Neural crest cell (in vitro differentiated cells): ENCODE measurements at regions not wholly inside any gene's neighbourhood (a gene's known extent, or its start where the extent isn't known, plus 50 kb on each side); places are given as distances from the start of the nearest gene placed in this dataset.

Experiments
- DNase-seq: peaks from one replicate; pipeline ENCODE4 v3.0.0; 2021; ENCODE audit warnings: low read depth, mixed read lengths, low spot score
- H3K27ac Mint-ChIP-seq: one replicate; pipeline ENCODE4 v1.8.0; 2021; ENCODE audit warnings: mild to moderate bottlenecking, mixed read lengths; ENCODE audit not compliant: unreplicated experiment
- H3K27me3 Mint-ChIP-seq: 2 replicates; pipeline ENCODE4 v1.8.0; 2021; ENCODE audit warnings: low read depth, mild to moderate bottlenecking, mixed read lengths
- H3K36me3 Mint-ChIP-seq: 2 replicates; pipeline ENCODE4 v1.8.0; 2021; ENCODE audit warnings: low read depth, mild to moderate bottlenecking, mixed read lengths
- H3K4me1 Mint-ChIP-seq: 2 replicates; pipeline ENCODE4 v1.8.0; 2021; ENCODE audit warnings: mixed read lengths
- H3K4me3 Mint-ChIP-seq: one replicate; pipeline ENCODE4 v1.8.0; 2021; ENCODE audit warnings: mild to moderate bottlenecking, mixed read lengths
- H3K9me3 Mint-ChIP-seq: 2 replicates; pipeline ENCODE4 v1.8.0; 2021; ENCODE audit warnings: mixed read lengths
- CTCF ChIP-seq: fragments of 200-600 bp; sonication (generic); conservative IDR thresholded peaks from 2 replicates; pipeline ENCODE4 v1.5.0; 2021; ENCODE audit warnings: antibody characterized with exemption, mild to moderate bottlenecking

- Mint-ChIP-seq H3K4me3 (no peak overlapping the region), H3K27ac (no peak overlapping the region), H3K9me3 (peaks cover 13% of the 10 kb centered on the region), H3K36me3 (no peaks in the 10 kb centered on the region), H3K27me3 (no peaks in the 10 kb centered on the region), H3K4me1 (peaks cover 30% of the 10 kb centered on the region)
- DNase-seq = no peak
- TF ChIP-seq CTCF = no peak
These were observed 152.5 kb upstream of the APCDD1 start for GRCh38 chr18:10301831-10302483.

GRCh38 chr18:10303171-10303570 is 151.3 kb upstream of the APCDD1 start:
- Mint-ChIP-seq H3K27me3 (no peaks in the 10 kb centered on the region), H3K9me3 (peaks cover 13% of the 10 kb centered on the region), H3K4me3 (no peak overlapping the region), H3K36me3 (no peaks in the 10 kb centered on the region), H3K4me1 (peaks cover 18% of the 10 kb centered on the region), H3K27ac (no peak overlapping the region)
- TF ChIP-seq CTCF = no peak
- DNase-seq = no peak

- DNase-seq = no peak
- Mint-ChIP-seq H3K4me3 (no peak overlapping the region), H3K4me1 (peaks cover 5% of the 10 kb centered on the region), H3K27me3 (no peaks in the 10 kb centered on the region), H3K36me3 (no peaks in the 10 kb centered on the region), H3K27ac (no peak overlapping the region), H3K9me3 (peaks cover 10% of the 10 kb centered on the region)
- TF ChIP-seq CTCF = no peak
These were observed 149.6 kb upstream of the APCDD1 start for GRCh38 chr18:10304853-10305252.

- Mint-ChIP-seq H3K36me3 (no peaks in the 10 kb centered on the region), H3K9me3 (peaks cover 12% of the 10 kb centered on the region), H3K27me3 (no peaks in the 10 kb centered on the region), H3K4me3 (no peak overlapping the region), H3K27ac (no peak overlapping the region), H3K4me1 (peaks cover 5% of the 10 kb centered on the region)
- DNase-seq = no peak
- TF ChIP-seq CTCF = no peak
These were observed 147.7 kb upstream of the APCDD1 start for GRCh38 chr18:10306779-10307178.

- no peak for DNase-seq
- H3K4me3 Mint-ChIP-seq = no peak overlapping the region
- peaks cover 15% of the 10 kb centered on the region for H3K4me1 Mint-ChIP-seq
- H3K36me3 Mint-ChIP-seq = no peaks in the 10 kb centered on the region
- H3K9me3 Mint-ChIP-seq = peaks cover 15% of the 10 kb centered on the region
- H3K27ac Mint-ChIP-seq = no peak overlapping the region
- H3K27me3 Mint-ChIP-seq = no peaks in the 10 kb centered on the region
- no peak for TF ChIP-seq CTCF
These were observed 146.3 kb upstream of the APCDD1 start for GRCh38 chr18:10308154-10308553.
